Mucosa of descending colon (tissue), 3 donors: ENCODE measurements at regions not wholly inside any gene's neighbourhood (a gene's known extent, or its start where the extent isn't known, plus 50 kb on each side); places are given as distances from the start of the nearest gene placed in this dataset.

Experiments
- ATAC-seq: fragments of 200-7000 bp; cut with Tn5 transposase; one replicate; pipeline ENCODE4 v1.9.1; 2020; ENCODE audit warnings: mild to moderate bottlenecking, moderate library complexity
- DNase-seq, 3 donors: peaks; one replicate each; pipeline ENCODE4 v3.0.0-alpha.2; 2020
- H3K36me3 ChIP-seq: fragments of 200-600 bp; one replicate; pipeline ENCODE4 v1.8.0; 2021; ENCODE audit warnings: low read depth, mild to moderate bottlenecking
- H3K4me1 ChIP-seq: fragments of 200-600 bp; one replicate; pipeline ENCODE4 v1.8.0; 2021; ENCODE audit warnings: low read depth, mild to moderate bottlenecking
- H3K4me3 ChIP-seq: fragments of 200-600 bp; one replicate; pipeline ENCODE4 v1.8.0; 2021; ENCODE audit warnings: mild to moderate bottlenecking
- H3K9me3 ChIP-seq: fragments of 200-600 bp; one replicate; pipeline ENCODE4 v1.8.0; 2021; ENCODE audit warnings: mild to moderate bottlenecking
- intact Hi-C, 2 donors: fragments of 100-400 bp; cut with DNase I in 1 of 2; cut with micrococcal nuclease in 1 of 2; formaldehyde crosslinking; loops; one replicate each; pipeline versions ENCODE4 v1.11.0 to v1.11.1; 2022; cut with DNase I, micrococcal nuclease
- TF ChIP-seq, protein P1 (sequence below): fragments of 200-600 bp; IDR thresholded peaks from one replicate; pipeline ENCODE4 v1.8.0; 2022; ENCODE audit warnings: antibody characterized with exemption, mild to moderate bottlenecking
- donor health status: DM: no; HTN: no; CAD: no; lungs with moderate emphysema.
- donor health status: DM: no; HTN: no; CAD: no.
- donor health status: DM: no; HTN: yes; CAD: no.

- peaks cover 3% of the 10 kb centered on the region for H3K9me3 ChIP-seq
- intact Hi-C loops, result no loop called here
- DNase-seq (peak in 1 of 3 donors; percentile 23), ATAC-seq (peak; percentile 84)
- TF ChIP-seq, protein P1, sequence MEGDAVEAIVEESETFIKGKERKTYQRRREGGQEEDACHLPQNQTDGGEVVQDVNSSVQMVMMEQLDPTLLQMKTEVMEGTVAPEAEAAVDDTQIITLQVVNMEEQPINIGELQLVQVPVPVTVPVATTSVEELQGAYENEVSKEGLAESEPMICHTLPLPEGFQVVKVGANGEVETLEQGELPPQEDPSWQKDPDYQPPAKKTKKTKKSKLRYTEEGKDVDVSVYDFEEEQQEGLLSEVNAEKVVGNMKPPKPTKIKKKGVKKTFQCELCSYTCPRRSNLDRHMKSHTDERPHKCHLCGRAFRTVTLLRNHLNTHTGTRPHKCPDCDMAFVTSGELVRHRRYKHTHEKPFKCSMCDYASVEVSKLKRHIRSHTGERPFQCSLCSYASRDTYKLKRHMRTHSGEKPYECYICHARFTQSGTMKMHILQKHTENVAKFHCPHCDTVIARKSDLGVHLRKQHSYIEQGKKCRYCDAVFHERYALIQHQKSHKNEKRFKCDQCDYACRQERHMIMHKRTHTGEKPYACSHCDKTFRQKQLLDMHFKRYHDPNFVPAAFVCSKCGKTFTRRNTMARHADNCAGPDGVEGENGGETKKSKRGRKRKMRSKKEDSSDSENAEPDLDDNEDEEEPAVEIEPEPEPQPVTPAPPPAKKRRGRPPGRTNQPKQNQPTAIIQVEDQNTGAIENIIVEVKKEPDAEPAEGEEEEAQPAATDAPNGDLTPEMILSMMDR, result no peak
- peaks cover 9% of the 10 kb centered on the region for H3K4me1 ChIP-seq
- H3K4me3 ChIP-seq, result no peak overlapping the region
- H3K36me3 ChIP-seq, result no peaks in the 10 kb centered on the region
These were observed 304.5 kb downstream of the KCNRG start for GRCh38 chr13:50319635-50320255.

GRCh38 chr13:50320271-50320862, 305.1 kb downstream of the KCNRG start:
- ATAC-seq, result peak; percentile 89
- Histone ChIP-seq H3K4me3 (no peak overlapping the region), H3K4me1 (peaks cover 9% of the 10 kb centered on the region), H3K9me3 (peaks cover 3% of the 10 kb centered on the region), H3K36me3 (no peaks in the 10 kb centered on the region)
- TF ChIP-seq, protein P1, result no peak
- no peak for DNase-seq
- intact Hi-C loops, result no loop called here

- H3K9me3 ChIP-seq, result peaks cover 3% of the 10 kb centered on the region
- H3K36me3 ChIP-seq, result no peaks in the 10 kb centered on the region
- H3K4me1 ChIP-seq, result peaks cover 14% of the 10 kb centered on the region
- H3K4me3 ChIP-seq, result no peak overlapping the region
- intact Hi-C loops, result no loop called here
- DNase-seq (no peak), ATAC-seq (no peak)
- TF ChIP-seq, protein P1, result no peak
These were observed 306.8 kb downstream of the KCNRG start for GRCh38 chr13:50322006-50322405.

DNA sequence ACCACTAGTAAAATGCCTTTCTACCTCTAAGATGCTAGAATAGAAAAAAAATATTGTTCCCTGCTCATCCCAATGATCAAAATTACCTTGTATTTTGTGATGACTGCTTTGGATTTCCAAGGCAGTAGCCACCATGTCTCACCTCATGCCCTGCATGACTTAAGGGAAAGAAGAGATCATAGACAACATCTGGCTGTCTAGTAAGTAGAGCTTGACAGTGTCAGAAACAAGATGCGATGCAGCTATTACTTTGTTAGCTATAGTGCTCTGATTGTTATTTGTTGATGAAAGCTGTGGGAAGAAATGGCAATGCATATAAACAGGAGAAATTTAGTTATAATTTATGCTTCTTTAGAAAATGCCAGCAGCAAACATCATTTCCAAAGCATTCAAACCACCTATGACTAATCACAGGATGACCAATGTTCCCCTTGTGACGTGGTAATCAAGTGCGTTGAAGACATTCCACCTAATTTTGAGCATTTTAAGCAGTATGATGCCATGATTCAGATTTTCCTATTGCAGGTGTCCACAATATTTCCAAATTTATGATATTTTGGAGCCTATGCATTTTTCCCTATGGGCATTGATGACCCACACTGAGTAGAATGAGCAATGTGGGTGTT, 308.3 kb downstream of the KCNRG start:
- H3K9me3 ChIP-seq, result peaks cover 3% of the 10 kb centered on the region
- DNase-seq, result no peak
- H3K4me3 ChIP-seq, result no peak overlapping the region
- TF ChIP-seq, protein P1, result no peak
- intact Hi-C loops, result no loop called here
- peaks cover 15% of the 10 kb centered on the region for H3K4me1 ChIP-seq
- no peaks in the 10 kb centered on the region for H3K36me3 ChIP-seq
- no peak for ATAC-seq

DNA sequence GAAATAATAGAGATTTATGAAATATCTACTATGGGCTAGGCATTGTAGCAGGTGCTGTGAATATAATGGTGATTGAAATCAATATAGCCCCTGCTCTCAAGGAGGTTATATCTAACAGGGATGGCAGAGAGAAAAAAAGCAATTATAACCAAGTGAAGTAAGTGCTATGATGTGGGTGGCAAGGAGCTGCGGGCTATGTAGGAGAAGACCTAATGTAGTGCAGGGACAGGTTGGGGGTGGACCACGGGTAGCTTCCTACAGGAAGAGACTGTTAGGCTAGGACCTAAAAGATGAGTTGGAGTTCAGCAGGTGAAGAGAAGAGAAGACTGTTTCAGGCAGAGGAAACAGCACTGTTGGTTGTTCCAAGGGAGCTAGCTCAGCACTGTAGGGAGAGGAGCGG, 311.0 kb downstream of the KCNRG start:
- ATAC-seq, result no peak
- intact Hi-C loops, result no loop called here
- no peaks in the 10 kb centered on the region for H3K36me3 ChIP-seq
- peaks cover 5% of the 10 kb centered on the region for H3K4me1 ChIP-seq
- DNase-seq, result no peak
- TF ChIP-seq, protein P1, result no peak
- H3K4me3 ChIP-seq, result no peak overlapping the region
- H3K9me3 ChIP-seq, result peaks cover 3% of the 10 kb centered on the region
